GM21447 (cell line): ENCODE measurements at regions not wholly inside any gene's neighbourhood (a gene's known extent, or its start where the extent isn't known, plus 50 kb on each side); places are given as distances from the start of the nearest gene placed in this dataset.

Source experiments
- ATAC-seq: cut with Tn5 transposase; IDR thresholded peaks from one replicate; pipeline ENCODE4 v1.9.1; 2021; ENCODE audit not compliant: unreplicated experiment

DNA sequence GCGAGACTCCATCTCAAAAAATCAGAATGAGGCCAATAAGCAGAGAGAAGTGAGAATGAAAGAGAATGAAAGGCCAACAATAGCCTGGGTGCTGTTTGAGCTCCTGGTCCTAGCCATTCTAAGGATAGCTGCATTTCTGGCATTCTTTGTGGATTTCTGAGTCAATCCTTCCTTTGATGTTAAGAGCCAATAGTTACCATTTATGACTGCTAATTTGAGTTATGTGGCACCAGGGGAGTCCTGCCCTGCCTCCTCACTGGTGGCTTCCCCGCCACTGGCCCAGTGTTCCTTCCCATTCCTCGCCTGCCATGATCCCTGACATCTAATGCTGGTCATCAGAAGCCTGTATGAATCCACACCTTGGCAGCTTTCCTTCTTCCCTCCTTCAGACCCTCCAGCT, 991.2 kb downstream of the UQCRFS1 start:
- ATAC-seq = no peak

GRCh38 chr19:28218728-28219127, 994.2 kb downstream of the UQCRFS1 start:
- ATAC-seq = no peak

DNA sequence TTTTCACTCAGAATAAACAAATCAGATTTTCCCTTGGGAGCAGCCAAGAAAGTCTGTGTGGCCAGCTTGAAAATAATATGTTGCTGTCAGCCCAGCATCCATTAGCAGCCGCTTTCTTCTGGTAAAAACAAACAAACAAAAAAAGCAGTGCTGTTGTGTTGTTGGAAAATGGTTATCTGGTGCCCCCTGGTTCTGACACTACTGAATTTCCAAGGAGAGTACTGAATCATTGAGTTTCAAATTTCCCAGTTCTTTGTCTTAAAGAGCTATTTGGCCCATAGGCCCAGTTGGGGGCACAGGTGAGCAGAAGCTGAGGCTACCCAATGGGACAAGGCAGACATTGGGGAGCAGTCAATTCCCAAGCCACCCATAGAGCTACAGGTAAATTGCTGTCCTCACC, 995.9 kb downstream of the UQCRFS1 start:
- ATAC-seq = no peak

DNA sequence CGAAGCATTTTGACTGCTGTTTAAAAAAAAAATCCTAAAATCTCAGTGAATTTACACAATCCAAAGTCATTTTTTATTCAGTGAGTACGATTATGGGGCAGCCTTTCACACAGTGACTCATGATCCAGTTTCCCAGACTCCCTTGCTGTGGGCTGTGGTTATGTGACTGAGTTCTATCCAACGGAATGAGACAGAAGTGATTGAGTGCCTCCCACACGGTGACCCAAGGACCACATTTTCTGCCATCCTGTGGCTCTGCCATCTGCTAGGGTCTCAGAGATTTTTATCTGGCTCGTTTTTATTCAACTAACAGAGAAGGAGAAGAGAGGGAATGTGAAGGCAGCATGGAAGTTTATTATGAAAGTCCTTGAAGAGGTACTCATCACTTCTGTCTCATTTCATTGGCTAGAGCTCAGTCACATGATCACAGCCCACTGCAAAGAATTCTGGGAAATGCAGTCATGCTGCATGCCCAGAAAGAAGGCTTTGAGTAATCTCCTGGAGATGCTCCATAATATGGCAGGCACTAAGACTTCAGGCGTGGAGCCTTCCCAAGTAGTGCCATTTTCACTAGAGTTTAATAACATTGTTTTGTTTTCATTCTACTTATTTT, 999.4 kb downstream of the UQCRFS1 start:
- ATAC-seq = no peak

GRCh38 chr19:28210886-28211285, 1002.1 kb downstream of the UQCRFS1 start:
- no peak for ATAC-seq

DNA sequence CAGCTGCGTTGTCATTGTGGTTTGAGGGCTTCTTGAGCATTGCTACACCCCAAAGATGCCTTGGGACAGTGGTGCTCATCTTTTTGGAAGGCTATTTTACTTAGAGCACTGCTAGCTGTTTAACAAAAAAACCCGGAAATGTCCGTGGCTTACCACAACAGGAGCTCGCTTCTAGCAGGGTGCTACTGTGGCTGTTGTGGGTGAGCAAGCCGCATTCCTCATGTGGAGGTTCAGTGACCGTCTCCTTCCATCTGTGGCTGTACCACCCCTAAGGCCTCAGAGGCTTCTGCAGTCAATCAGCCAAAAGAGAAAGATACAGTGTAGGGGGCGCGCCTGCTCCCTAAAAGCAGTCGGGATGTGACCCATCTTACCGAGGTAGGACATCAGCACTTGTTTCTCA, 1004.2 kb downstream of the UQCRFS1 start:
- ATAC-seq = no peak

DNA sequence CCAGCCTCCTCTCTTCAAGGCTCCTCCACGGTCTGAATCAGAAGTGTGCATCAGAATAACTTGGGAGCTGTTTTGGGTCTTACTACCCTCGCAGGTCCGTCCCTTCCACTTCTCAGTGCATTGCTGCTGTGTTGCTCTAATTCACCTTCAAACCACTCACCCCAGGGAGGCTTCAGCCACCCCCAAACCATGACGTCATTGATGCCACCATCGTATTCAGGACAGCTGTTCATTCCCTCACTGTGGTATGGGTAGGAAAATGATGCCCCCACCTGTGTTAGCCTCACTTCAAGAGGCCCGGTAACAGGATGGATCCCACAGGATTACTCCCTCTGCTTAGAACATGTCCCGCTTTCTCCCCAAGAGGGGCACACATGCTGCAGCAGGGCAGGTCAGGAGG, 1005.7 kb downstream of the UQCRFS1 start:
- ATAC-seq = no peak

DNA sequence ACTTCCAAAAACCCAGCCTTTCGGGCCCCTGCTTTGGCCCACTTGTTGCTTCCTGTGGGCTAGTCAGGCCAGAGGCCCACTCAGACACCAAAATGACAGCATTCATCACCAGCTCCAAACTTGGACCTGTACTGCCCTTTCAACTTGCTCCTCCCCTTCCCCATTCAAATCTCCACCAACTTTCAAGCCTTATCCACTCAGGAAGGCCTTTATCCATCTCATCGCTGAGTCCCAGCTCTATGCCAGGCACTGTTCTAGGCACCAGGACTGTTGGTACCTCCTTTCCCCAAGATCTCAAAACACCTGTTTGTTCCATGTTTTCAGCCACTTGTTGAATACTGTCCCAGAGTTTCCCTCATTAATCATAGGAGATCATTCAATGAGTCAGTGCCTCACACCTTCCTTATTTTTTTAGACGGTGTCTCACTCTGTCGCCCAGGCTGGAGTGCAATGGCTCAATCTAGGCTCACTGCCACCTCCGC, 1011.4 kb downstream of the UQCRFS1 start:
- no peak for ATAC-seq

GRCh38 chr19:28199323-28199722, 1013.6 kb downstream of the UQCRFS1 start:
- ATAC-seq = no peak

GRCh38 chr19:28196961-28197360, 1016.0 kb downstream of the UQCRFS1 start:
- ATAC-seq = no peak

DNA sequence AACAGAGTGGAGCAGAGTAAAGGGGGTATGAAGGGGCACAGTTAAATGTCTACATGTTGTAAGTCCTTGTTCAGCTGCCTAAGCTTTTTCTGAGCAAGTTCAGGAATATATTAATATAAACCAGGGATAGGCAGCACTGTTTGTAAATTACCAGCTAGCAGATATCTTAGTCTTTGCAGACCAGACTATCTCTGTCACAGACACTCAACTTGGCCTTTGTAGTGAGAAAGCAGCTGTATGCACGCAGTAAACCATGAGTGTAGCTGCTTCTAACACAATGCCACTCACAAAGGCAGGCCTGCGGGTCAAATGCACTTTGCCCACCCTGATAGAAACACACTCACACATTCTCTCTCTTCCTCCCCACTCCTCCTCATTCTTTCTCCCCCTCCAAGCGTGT, 1016.9 kb downstream of the UQCRFS1 start:
- ATAC-seq = no peak

DNA sequence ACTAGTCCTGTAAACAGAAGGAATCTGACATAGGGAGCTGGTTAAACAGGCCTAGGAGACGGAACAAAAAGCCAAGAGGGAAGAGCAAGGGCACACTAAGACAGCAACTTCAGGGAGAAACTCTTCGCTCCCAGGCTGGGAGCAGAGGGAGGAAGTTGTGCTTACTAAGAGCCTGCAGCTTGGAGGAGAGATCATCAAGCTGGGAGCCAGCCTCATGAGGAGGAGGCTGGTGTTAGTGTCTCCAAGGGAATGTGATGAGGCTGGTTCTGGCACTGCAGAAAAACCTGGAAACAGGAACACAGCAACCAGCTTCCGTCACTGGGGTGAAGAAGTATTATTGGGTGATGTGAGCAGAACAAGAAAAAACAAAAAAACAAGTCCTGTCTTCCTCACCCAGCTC, 1027.3 kb downstream of the UQCRFS1 start:
- ATAC-seq = no peak

- no peak for ATAC-seq
Measured at GRCh38 chr19:28184997-28185396, 1028.0 kb downstream of the UQCRFS1 start.

GRCh38 chr19:28176193-28176592, 1036.8 kb downstream of the UQCRFS1 start:
- no peak for ATAC-seq

GRCh38 chr19:28171983-28172382, 1041.0 kb downstream of the UQCRFS1 start:
- ATAC-seq = no peak

GRCh38 chr19:28170066-28170465, 1042.9 kb downstream of the UQCRFS1 start:
- no peak for ATAC-seq

GRCh38 chr19:28169168-28169887, 1043.6 kb downstream of the UQCRFS1 start:
- ATAC-seq = no peak

- ATAC-seq = no peak
Measured at GRCh38 chr19:28168557-28168956, 1044.4 kb downstream of the UQCRFS1 start.

- ATAC-seq = no peak
Measured at GRCh38 chr19:28166025-28166424, 1046.9 kb downstream of the UQCRFS1 start.

- ATAC-seq = no peak
Measured at GRCh38 chr19:28164214-28164613, 1048.7 kb downstream of the UQCRFS1 start.

GRCh38 chr19:28159065-28159464, 1053.9 kb downstream of the UQCRFS1 start:
- ATAC-seq = no peak

GRCh38 chr19:28155265-28155664, 1057.7 kb downstream of the UQCRFS1 start:
- ATAC-seq = no peak

- ATAC-seq = no peak
Measured at GRCh38 chr19:28154077-28154476, 1058.9 kb downstream of the UQCRFS1 start.
